A673 (cell line): ENCODE measurements at regions not wholly inside any gene's neighbourhood (a gene's known extent, or its start where the extent isn't known, plus 50 kb on each side); places are given as distances from the start of the nearest gene placed in this dataset.

Experiments
- BruUV-seq: library from RNA; stranded (reverse); fragments of 400-500 nt; replicated peaks from 2 replicates; lab custom pipeline; 2021; lab: Mats Ljungman, UMichigan
- CTCF ChIA-PET: fragments of 300-600 bp; sonication (Branson Sonifier 250); formaldehyde crosslinking; loops from one replicate; lab custom pipeline; 2022; ENCODE audit warnings: antibody characterized with exemption; lab: Charles Lee
- POLR2A ChIA-PET: fragments of 300-600 bp; sonication (Branson Sonifier 250); formaldehyde crosslinking; loops from one replicate; lab custom pipeline; 2022; ENCODE audit warnings: antibody characterized with exemption; ENCODE audit not compliant: low non-redundant PET; lab: Charles Lee
- DNase-seq: peaks from one replicate; pipeline ENCODE4 v3.0.0-alpha.2; 2015; ENCODE audit warnings: low spot score
- H3K27ac ChIP-seq: fragments of 200-600 bp; sonication (generic); 2 replicates; pipeline ENCODE4 v1.5.1; 2016; ENCODE audit warnings: mixed run types, low read depth, mild to moderate bottlenecking, mixed read lengths, antibody characterized with exemption, low read length; ENCODE audit not compliant: poor library complexity, severe bottlenecking
- H3K27me3 ChIP-seq: fragments of 200-600 bp; sonication (generic); replicated peaks from 2 replicates; pipeline ENCODE4 v1.6.1; 2017; ENCODE audit warnings: mixed run types, low read depth, mild to moderate bottlenecking, mixed read lengths, antibody characterized with exemption, low read length; ENCODE audit not compliant: insufficient read depth, poor library complexity
- H3K36me3 ChIP-seq: fragments of 200-600 bp; sonication (generic); 2 replicates; pipeline ENCODE4 v1.6.1; 2016; ENCODE audit warnings: mixed run types, mild to moderate bottlenecking, mixed read lengths, antibody characterized with exemption, low read length; ENCODE audit not compliant: insufficient read depth, poor library complexity, severe bottlenecking
- H3K4me1 ChIP-seq: fragments of 200-600 bp; sonication (generic); 2 replicates; pipeline ENCODE4 v1.6.1; 2017; ENCODE audit warnings: mixed run types, mild to moderate bottlenecking, mixed read lengths, antibody characterized with exemption, low read length; ENCODE audit not compliant: insufficient read depth, poor library complexity, severe bottlenecking
- H3K4me3 ChIP-seq: fragments of 200-600 bp; sonication (generic); 2 replicates; pipeline ENCODE4 v1.5.1; 2016; ENCODE audit warnings: low read depth, mixed run types, mild to moderate bottlenecking, mixed read lengths, low read length; ENCODE audit not compliant: poor library complexity, severe bottlenecking
- H3K9me3 ChIP-seq: fragments of 200-600 bp; sonication (generic); 2 replicates; pipeline ENCODE4 v1.6.1; 2016; ENCODE audit warnings: mixed run types, low read depth, mild to moderate bottlenecking, mixed read lengths, antibody characterized with exemption, low read length; ENCODE audit not compliant: poor library complexity, severe bottlenecking
- CTCF ChIP-seq: fragments of 300-800, 200-600 bp; sonication (generic); conservative IDR thresholded peaks from 2 replicates; pipeline ENCODE4 v1.5.1; 2017; ENCODE audit warnings: low read depth, mild to moderate bottlenecking, antibody characterized with exemption, low read length, moderate library complexity, mixed read lengths
- EZH2 ChIP-seq: fragments of 200-600 bp; sonication (generic); IDR thresholded peaks from 2 replicates; pipeline ENCODE4 v1.6.1; 2017; ENCODE audit warnings: borderline replicate concordance, low read depth, mild to moderate bottlenecking, mixed read lengths, antibody characterized with exemption, low read length; ENCODE audit not compliant: poor library complexity, severe bottlenecking
- intact Hi-C: fragments of 100-400 bp; cut with micrococcal nuclease; formaldehyde crosslinking; loops from one replicate; pipeline ENCODE4 v1.10.0; 2022; ENCODE audit not compliant: unreplicated experiment

GRCh38 chr12:90343966-90344365, 611.0 kb downstream of the CCER1 start:
- Histone ChIP-seq H3K27me3 (no peaks in the 10 kb centered on the region), H3K4me1 (no peaks in the 10 kb centered on the region), H3K4me3 (no peak overlapping the region), H3K36me3 (no peaks in the 10 kb centered on the region), H3K9me3 (no peaks in the 10 kb centered on the region), H3K27ac (no peak overlapping the region)
- intact Hi-C loops, result no loop called here
- CTCF ChIA-PET, result no interaction called here
- no peak for DNase-seq
- TF ChIP-seq CTCF, result no peak
- TF ChIP-seq EZH2, result no peak
- no TSS peak for BruUV-seq
- POLR2A ChIA-PET, result no interaction called here

DNA sequence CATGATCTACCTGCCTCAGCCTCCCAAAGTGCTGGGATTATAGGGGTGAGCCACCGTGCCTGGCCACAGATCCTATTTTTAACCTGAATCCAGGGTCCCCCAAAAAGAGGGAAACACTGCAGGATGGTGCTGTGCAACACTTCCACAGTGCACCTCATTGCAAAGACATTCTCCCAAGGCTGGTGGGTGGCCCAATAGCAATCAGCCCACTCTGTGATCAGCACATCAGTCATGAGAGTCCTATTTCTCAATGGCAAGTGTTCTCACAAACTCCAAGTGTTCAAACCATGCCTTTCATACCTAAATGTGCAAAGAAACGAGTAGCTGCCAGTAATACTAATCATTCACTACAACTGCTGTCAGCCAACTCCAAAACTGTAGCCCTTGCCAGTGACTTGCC, 612.9 kb downstream of the CCER1 start:
- BruUV-seq, result no TSS peak
- Histone ChIP-seq H3K27me3 (no peaks in the 10 kb centered on the region), H3K36me3 (no peaks in the 10 kb centered on the region), H3K27ac (no peak overlapping the region), H3K9me3 (no peaks in the 10 kb centered on the region), H3K4me1 (no peaks in the 10 kb centered on the region), H3K4me3 (no peak overlapping the region)
- no peak for DNase-seq
- CTCF ChIA-PET, result no interaction called here
- TF ChIP-seq EZH2 (no peak), CTCF (no peak)
- POLR2A ChIA-PET, result no interaction called here
- intact Hi-C loops, result no loop called here

- no TSS peak for BruUV-seq
- DNase-seq, result no peak
- CTCF ChIA-PET, result no interaction called here
Measured at GRCh38 chr12:90339837-90340236, 615.1 kb downstream of the CCER1 start.

More at GRCh38 chr12:90339837-90340236, 615.1 kb downstream of the CCER1 start:
- POLR2A ChIA-PET, result no interaction called here
- no peak overlapping the region for H3K27ac ChIP-seq
- H3K4me1 ChIP-seq, result no peaks in the 10 kb centered on the region
- intact Hi-C loops, result loop anchor here (10.0 kb wide), 1 partner anchor 795 kb away; no protein-coding TSS in a partner anchor
- H3K27me3 ChIP-seq, result no peaks in the 10 kb centered on the region
- H3K9me3 ChIP-seq, result no peaks in the 10 kb centered on the region
- TF ChIP-seq EZH2 (no peak), CTCF (no peak)
- no peak overlapping the region for H3K4me3 ChIP-seq
- no peaks in the 10 kb centered on the region for H3K36me3 ChIP-seq
